T-helper 2 cell (primary cell): ENCODE measurements at regions not wholly inside any gene's neighbourhood (a gene's known extent, or its start where the extent isn't known, plus 50 kb on each side); places are given as distances from the start of the nearest gene placed in this dataset.
"Not testable (repeated sequence)": the region's sequence is repeated elsewhere in the genome, so short reads cannot be mapped to it uniquely, and the experiment has no call there.

ENCODE experiments used
- DNase-seq, 5 experiments: peaks; one replicate each; pipeline versions ENCODE4 v3.0.0 to v3.0.0-alpha.2; 2012 to 2022

DNA sequence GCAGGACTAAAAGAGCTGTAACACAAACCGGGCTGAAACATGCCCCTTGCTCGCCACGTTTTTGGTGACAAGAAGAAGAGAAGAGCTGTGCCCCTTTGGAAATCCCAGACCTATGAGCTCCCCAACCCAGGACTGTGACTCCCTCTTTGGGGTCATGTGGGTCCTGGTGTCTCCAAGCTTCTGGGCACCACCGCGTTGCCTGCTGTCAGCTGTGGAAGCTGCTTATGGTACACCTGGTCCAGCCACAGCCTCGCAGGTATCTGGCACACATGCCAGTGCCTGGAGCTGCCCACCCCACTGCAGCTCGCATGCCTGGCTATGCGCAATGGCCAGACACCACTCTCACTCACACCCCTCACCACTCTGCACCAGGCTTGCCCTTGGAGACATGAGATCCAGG lies 171.8 kb downstream of the MATN1 start:
- DNase-seq: no peak

DNA sequence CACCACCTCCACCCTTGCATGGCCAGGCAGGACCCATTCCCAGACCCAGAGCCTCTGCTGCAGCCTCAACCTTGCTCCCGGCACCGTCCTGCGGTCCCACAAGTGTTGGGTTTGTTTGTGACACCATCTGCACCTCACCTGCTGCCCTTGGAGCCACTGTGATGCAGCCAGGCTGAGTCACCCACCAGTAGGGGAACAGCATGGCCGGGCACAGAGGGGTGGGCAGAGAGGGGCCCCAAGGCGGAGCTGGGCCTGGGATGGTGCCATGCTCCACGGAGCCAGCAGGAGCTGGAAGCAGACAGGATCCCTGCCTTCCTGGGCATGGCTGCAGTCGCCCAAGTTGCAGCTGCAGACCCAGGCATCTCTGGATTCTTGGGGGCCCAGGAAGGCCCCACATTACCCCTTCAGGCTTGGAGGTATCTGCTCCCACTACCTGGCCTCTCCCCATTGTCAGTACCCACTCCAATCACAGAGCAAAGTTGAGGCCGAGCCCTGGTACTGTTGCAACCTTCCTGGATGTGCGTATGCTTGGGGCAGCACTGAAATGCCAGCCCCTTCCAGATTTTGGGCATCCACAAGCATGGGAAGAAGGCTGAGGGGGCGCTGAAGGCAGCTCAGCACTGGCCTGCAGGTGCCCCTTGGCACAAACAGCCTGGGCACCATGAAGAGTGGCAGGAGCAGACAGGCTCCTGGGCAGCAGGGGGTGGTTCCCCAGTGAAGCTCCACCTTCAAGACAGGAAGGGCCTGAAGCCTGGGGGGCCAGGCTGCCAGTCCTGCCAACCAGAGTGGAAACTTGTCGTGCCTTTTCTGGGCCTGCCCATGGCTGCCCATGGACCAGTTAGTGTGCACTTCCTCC lies 172.8 kb downstream of the MATN1 start:
- no peak for DNase-seq

DNA sequence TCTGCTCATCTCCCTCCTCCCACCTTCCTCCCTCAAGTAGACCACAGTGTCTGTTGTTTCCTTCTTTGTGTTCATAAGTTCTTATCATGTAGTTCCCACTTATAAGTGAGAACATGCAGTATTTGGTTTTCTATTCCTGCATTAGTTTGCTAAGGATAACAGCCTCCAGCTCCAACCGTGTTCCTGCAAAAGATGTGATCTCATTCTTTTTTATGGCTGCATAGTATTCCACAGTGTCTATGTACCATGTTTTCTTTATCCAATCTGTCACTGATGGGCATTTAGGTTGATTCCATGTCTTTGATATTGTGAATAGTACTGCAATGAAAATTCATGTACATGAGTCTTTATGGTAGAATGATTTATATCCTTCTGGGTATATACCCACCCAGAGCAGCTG lies 173.5 kb downstream of the MATN1 start:
- DNase-seq: not testable (repeated sequence)

DNA sequence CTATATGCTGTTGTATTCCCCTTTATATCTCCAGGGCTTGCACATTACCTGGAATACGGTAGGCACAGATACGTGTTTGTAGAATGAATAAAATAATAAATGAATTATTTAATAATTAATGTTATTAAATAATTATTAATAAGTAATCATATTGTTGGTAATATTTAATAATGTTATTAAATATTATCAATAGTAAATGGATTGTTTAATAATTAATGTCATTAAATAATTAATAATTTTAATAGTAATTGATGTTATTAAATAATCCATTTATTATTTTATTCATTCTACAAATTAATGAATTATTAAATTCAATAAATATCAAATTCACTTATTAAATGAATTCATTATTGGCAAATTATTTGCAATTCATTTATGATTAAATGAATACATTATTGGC lies 175.1 kb downstream of the MATN1 start:
- DNase-seq: no peak

DNA sequence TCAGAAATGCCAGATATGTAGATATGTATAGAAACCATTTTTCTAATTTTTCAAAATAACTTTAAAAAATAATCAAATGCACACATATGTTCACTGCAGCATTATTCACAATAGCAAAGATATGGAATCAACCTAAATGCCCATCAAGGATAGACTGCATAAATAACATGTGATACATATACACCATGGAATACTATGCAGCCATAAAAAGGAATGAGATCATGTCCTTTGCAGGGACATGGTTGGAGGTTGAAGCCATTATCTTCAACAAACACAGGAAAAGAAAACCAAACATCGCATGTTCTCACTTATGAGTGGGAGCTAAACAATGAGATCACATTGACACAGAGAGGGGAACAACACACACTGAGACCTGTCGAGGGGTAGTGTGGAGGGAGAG lies 176.1 kb downstream of the MATN1 start:
- DNase-seq: not testable (repeated sequence)

DNA sequence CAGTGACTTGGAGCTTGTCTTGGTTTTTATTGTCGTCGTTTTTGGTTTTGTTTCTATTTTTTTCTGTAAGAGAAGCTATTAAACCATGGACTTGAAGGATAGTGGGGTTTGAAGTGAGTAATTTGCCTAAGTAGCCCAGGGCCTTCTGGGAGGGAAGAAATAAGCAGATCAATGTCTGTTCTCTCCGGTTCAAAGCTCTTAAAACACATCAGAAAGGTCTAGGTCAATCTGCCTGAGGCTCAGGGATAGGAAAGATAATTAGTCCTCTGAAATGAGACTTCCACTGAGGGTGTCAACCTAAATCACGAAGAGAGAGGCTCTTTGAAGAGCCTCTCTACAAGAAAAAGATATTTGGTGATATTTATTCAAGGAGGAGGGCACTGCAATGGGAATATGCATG lies 178.0 kb downstream of the MATN1 start:
- DNase-seq: no peak

DNA sequence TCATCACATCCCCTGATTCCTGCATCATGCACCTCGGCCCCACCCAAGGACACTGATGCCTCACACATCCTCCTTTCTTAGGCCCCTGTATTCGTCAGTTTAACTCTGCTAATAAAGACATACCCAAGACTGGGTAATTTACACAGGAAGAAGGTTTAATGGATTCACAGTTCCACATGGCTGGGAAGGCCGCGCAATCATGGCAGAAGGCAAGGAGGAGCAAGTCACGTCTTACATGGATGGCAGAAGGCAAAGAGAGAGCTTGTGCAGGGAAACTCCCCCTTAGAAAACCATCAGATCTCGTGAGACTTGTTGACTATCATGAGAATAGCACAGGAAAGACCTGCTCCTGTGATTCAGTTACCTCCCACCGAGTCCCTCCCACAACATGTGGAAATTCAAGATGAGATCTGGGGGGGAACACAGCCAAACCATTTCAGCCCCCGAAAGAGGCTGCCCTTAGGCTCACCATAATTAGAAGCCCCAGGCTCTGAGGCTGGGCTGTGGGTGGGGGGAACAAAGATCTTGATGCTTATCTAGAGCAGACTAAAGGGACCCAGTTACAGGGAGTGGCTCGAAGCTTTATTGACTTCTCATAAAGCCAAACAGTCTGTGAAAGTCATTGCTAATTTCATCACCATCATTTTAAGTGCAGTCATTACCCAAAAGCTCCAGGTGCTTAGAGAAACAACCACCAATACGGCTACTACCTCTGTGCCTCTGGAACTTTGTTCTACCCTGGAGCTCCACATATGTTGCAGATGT lies 181.5 kb downstream of the MATN1 start:
- no peak for DNase-seq

DNA sequence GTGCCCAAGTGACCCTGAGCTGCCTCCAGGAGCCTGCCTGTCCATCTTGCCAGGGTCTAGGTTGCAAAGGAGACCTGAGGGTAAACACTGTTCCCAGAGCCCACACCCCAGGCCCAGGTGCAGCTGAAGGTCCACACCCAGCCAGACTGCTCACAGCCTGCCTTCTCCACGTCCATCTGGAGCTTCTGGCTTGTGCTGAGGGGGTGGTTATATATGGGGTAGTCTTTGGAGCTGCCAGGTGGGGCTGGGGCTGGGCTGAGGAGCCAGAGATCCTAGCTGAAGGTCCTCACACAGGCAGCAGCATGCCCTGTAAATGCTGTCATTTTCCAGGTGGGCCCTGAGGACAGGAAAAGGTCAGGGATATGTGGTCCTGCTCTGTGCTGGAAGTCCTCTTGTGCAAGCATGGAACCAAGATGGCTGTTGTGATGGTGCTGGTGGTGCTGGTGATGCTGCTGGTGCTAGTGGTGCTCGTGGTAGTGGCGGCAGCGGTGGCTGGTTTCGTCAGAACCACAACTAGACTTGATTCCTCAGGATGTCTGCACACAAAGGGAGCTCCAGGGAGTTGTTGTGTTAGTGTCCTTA lies 182.7 kb downstream of the MATN1 start:
- no peak for DNase-seq

DNA sequence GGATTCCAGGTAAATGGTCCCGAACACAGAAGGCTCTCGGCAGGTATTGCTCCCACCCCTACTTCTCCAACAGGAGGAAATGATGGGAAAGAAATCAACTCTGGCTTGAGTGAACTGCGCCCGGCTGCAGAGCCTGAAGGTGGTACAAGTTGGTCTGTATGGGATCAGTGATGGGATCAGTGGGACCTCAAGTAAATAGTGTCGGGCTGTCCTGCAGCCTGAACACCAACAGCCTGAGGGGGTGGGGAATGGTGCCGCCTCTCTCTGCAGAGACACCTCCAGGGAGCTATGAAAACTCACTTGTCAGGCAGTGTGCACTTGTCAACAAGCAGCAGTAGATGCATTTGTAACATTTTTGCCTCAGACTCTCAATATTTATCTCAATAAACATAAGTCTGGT lies 183.5 kb downstream of the MATN1 start:
- DNase-seq: no peak

DNA sequence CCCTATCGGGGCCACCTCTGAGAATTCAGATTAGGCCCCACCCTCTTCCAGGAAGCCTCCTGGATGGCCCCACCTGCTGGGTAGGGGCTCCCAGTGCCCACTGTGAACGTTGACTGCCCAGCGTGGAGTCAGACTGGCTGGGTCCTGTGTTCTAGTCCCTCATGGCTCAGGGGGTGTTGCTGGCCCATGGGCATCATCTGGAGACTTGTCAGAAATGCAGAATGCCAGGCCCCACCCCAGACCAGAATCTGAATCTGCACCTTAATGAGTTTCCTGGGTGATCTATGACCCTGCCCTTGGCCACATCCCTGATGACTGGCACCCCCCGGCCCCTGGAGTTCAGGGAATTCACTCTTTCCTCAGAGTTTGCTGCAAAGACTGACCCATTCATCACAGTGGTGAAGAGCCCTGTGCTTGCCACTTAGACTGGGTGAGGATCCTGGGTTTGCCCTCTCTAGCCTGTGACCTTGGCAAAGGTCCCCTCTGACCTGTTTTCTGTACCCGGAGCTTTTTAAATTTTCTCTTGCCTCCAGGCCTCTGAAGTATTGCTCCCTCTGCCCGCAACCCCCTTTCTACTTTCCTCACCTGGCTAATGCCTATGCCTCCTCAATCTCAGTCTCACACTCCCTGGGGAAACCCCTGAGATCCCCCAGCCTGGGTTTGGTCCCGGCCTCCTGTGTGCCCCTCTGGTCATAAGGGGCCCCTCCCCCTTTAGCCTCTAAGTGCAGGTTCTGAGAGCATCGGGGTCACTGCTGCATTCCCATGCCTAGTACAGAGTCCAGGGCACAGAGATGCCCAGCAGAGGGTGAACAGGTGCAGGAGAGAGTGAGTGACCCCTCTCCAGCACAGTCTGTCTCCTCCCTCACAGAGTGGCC lies 184.2 kb downstream of the MATN1 start:
- no peak for DNase-seq

DNA sequence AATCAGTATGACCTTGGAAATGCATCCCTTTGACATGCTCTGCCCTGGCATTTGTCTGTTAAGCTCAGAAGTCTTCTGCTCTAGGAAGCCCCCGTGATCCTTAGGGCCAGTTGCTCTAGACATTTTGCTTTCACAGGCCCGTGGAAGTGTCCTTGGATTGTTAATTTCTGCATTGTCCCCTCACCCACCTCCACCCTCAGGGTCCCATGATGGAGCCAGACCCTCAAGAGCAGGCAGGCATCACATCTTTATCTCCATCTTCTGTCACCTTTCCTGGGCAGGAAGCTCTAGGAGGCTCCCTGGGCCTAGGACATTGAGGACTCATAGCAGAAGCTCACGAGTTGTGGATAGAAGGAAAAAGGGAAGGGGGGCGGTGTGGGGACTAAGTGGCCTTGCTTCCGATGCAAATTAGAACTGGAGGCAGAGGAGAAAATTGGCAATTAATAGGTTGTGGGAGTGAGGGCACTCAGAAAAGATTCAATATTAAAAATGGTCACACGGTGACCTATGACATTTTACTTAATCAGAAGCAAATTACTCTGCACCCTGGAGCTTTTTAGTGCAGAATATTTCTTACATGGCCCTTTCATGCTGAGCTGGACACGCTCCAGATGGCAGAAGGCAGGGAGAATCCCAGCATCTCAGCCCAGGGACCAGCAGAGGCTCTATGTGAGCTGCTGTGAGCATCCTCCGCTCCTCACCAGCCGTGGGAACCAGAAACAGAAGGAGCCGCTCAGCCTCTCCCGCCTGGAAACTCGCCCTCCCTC lies 185.0 kb downstream of the MATN1 start:
- no peak for DNase-seq

DNA sequence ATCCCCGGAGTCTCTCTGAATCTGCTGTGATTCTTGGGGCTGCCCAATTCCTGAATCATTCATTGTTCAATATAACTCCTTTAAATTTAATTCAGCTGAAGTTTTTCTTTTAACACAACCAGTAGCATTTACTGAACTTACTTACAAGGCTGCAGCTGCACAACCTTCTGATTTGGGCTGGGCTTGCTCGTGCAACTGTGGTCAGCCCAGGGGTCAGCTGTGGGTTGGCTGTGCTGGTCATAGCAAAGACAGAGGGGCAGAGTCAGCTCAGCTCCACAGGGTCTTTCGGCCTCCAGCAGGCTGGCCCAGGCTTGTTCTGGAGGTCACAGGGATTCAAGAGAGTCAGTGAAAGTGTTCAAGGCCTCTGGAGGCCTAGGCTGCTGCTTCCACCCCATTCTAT lies 186.1 kb downstream of the MATN1 start:
- no peak for DNase-seq

DNA sequence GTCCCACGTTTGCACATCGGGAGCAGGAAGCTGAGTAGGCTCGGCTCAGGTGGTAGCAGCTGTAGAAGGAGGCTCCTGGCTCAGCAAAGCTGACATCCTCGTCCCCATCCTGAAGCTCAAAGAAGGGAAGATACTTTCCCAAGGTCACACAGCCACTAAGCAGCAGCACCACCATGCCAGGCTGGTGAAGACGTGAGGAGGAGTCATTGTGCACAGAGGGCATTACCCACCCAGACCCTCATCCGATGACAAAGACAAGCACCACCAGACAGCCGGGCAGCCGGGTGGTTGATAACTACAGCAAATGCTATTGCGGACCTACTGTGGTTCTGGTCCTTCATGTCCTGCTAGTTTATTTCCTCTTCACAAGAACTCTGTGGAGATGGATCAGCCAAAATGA lies 186.9 kb downstream of the MATN1 start:
- DNase-seq: no peak

DNA sequence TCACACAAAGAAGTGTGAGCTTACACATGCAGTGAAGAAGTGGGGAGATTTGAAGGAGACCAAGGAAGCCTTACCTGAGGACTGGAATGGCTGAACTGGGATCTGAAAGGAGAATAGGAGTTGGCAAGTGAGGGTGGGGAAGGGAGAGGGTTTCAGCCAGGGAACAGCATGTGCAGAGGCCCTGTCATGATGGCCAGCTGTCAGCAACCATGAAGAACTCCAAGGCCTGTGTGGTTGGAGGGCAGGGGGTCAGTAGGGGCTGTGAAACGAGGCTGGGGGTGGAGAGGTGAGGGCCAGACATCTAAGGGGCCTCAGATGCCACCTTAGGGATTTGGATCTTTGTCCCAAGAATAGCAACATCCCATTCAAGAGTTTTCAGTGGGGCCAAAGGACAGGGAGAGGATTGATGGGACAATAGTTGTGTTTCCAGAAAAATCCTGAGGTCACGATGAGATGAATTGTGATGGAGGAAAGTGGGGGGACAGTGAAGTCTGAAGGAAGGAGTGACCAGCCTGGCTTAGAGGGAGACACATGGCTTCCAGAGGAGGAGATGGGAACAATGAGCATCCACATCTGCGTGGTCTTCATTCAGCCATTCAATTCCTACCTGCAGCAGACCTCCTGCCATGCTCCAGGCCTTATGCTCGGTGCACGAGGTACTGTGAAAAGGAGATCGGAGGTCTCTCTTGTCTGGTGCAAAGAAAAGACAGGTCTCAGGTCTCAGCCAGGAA lies 187.6 kb downstream of the MATN1 start:
- DNase-seq: no peak

DNA sequence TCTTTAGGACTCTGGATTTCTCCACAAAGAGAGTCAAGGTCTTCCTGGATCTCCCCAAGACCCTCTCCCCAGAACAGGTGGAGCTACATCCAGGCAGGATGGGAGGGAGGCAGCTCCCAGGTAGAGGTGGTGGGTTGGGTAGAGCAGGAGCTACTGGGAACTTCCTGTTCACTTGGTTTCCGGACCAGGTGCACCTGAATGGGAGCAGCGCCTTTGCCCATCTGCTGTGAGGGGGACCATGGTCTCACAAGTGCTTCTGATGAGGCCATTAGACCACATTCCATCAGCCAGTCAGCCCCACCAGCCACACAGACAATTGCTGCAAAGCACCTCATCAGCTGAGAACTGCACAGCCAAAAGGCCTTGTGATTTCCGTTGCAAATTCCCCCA lies 188.8 kb downstream of the MATN1 start:
- no peak for DNase-seq

DNA sequence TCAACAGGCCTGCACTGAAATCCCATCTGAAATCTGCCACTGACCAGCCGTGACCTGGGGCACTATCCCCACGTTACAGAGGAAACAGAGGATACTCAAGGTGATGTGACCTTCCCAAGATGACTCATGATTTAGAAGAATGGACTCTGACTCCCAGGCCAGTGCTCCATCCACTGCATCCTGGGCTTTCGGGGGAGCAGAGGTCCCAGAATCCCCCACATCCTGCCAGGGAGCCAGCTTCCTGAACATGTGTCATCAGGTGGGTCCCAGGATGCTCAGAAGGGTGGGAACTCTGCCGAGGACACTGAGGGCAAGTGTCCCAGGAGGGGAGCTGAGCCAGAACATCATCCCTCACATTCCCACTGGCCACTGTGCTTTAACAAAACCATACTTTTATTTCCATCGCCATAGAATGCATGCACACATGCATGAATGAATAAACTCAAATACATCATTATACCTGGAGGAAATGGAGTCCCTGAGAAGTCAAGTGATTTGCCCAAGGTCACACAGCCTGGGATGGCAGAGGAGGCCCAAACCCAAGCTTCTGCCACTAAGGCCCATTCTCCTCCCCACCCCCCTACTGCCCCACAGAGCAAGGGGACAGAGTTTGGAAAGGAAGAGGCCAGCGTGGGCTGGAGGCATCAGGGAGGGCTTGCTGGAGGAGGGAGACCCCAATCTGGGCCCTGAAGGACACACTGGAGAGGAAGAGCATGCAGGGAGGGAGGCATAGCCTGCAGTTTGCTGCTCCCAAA lies 189.4 kb downstream of the MATN1 start:
- DNase-seq: no peak

DNA sequence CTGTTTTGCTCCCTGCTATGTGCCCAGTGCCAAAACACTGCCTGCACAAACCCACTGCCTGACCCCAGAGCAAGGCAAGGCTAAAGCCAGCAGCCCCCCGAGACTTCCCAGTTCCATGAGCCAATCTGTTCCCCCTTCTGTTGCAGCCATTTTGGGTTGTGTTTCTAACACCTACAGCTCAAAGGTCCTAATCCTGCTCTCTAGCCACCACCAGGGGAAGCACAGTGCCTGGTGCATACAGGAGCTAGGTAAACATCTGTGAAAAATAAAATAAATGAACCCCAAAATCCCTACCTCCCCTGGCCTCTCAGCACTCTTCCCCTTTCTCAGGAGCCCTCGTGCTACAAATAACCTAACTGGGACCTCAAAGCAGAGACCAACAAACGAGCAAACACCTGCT lies 190.2 kb downstream of the MATN1 start:
- no peak for DNase-seq

DNA sequence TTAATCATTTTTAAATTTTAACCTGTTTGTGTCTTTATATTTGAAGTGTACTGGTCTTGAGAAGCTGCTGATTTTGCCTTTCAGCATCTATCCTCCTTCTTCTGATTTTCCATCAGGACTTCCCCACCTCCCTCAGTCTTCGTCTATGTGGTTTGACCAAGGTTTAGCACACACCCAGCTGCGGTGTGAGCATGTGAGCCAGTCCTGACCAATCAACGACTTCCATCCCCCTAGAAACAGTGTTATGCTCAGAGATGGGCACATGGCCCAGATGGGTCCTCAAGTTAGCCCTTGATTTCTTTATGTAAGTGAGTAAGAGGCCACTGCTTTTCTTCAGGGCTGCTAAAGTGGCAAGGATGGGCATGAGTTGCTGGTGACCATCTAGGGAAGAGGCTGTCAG lies 190.8 kb downstream of the MATN1 start:
- DNase-seq: no peak

DNA sequence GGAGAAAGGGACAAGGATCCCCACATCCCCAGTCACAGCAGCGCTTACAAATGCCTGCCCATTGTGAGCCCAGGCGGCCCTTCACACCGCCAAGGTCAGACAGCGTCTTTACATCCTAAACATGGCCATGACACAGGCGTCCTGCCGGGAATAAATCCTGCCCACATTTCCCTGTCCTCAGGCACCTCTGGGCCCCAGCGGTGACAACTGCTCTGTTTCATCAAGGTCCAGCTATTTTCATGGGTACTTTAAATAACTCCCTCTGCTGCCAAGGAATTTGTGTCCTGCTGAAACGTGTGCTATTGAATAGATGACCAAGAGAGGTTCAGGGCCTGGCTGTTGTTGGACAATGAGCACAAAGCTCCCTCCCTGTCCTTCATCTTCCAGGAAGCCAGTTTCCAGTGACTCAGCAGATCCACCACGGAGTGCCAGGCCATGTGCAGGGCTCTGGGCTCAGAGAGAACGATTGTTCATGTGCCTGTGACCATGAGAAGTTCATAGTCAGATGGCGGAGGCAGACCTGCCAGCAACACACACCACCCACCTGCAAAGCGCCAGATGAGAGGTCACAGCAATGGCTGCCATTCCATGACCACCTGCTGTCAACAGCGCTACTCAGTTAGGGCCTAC lies 195.8 kb downstream of the MATN1 start:
- DNase-seq: no peak
